IPS-15b (cell line): ENCODE measurements at regions not wholly inside any gene's neighbourhood (a gene's known extent, or its start where the extent isn't known, plus 50 kb on each side); places are given as distances from the start of the nearest gene placed in this dataset.

Experiments used
- H3K27me3 ChIP-seq: one replicate; pipeline ENCODE4 v1.6.1; 2013; ENCODE audit warnings: low read length; ENCODE audit not compliant: control insufficient read depth, insufficient read depth
- H3K36me3 ChIP-seq: one replicate; pipeline ENCODE4 v1.6.1; 2013; ENCODE audit warnings: low read length; ENCODE audit not compliant: control insufficient read depth, insufficient read depth
- H3K4me1 ChIP-seq: one replicate; pipeline ENCODE4 v1.6.1; 2013; ENCODE audit warnings: mild to moderate bottlenecking, low read length; ENCODE audit not compliant: control insufficient read depth, insufficient read depth
- H3K4me3 ChIP-seq: one replicate; pipeline ENCODE4 v1.5.1; 2013; ENCODE audit warnings: low read depth, low read length
- H3K9ac ChIP-seq: one replicate; pipeline ENCODE4 v1.6.1; 2013; ENCODE audit warnings: low read depth, mild to moderate bottlenecking, low read length
- H3K9me3 ChIP-seq: one replicate; pipeline ENCODE4 v1.6.1; 2013; ENCODE audit warnings: mild to moderate bottlenecking, low read length; ENCODE audit not compliant: control insufficient read depth, insufficient read depth

DNA sequence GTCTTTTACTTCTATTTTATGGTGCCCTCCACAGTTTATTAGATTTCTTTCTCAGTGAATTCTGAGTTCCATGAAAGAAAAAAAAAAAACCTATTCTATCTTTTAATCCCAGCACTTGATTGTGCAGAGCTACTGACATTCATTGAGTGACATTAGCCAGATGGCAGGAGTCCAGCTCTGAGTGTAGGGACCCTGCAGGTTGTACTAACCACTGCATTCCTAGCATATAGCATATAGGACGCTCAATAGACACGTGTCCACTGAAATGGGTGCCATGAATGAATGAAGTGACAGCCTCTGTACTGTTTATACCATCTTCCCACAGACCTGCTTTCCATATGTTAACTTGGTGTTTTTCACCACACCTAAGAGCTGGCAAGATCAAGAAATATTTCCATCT lies 206.3 kb downstream of the RAP2A start:
- H3K4me3 ChIP-seq: no peak overlapping the region
- no peak overlapping the region for H3K9ac ChIP-seq
- no peaks in the 10 kb centered on the region for H3K9me3 ChIP-seq
- no peaks in the 10 kb centered on the region for H3K36me3 ChIP-seq
- H3K27me3 ChIP-seq: no peaks in the 10 kb centered on the region
- H3K4me1 ChIP-seq: no peaks in the 10 kb centered on the region

DNA sequence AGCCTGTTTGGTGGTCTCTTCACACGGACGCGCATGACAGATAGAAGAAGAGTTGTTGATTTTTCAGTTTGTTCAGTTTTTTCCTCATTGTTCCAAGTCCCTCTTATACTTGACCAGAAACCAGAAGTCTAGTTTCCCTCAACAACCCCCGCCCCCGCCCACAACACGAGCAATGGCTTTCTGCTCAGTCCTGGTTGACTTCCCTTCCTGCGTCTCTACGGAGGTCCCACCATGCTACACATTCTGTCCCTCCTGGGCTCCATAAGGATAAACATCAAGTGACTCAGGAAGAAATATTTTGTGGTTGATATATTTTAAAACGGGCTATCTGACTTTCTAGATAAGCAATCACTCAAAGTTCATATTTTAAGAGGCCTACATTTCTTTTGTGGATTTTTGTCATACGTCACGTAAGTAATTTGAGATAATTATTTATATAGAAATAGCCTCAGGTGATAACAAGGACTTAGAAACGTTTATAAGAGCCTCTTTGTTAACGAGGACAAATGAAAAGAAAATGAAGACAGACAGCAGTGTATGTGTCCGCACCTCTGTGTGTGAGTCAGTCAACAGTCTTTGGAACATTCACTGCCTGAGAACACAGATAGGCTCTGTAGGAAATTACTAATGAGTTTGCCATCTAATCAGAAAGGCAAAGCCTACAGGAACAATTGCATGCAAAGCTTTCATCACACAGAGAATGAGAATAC lies 214.4 kb downstream of the RAP2A start:
- Histone ChIP-seq H3K27me3 (no peaks in the 10 kb centered on the region), H3K36me3 (no peaks in the 10 kb centered on the region), H3K4me3 (no peak overlapping the region), H3K9me3 (no peaks in the 10 kb centered on the region), H3K9ac (no peak overlapping the region), H3K4me1 (peaks cover 11% of the 10 kb centered on the region)

DNA sequence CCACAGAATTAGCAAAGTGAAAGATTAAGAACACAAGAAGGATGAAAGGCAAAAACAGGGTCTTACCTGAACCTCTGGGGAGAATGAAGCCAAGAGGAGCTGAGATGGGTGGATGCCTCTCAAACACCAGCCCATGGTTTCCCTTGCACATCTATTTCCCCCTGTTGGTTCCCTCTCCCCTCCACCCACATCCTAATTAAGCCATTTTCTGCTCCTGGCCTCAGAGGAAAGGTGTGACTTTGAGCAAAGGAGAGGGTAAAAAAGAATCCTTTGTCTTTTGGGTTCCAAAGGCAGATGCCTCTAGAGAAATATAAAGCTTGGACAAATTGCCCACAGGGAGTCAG lies 214.9 kb downstream of the RAP2A start:
- H3K36me3 ChIP-seq: no peaks in the 10 kb centered on the region
- H3K4me3 ChIP-seq: no peak overlapping the region
- H3K9ac ChIP-seq: no peak overlapping the region
- H3K4me1 ChIP-seq: peaks cover 11% of the 10 kb centered on the region
- no peaks in the 10 kb centered on the region for H3K9me3 ChIP-seq
- H3K27me3 ChIP-seq: no peaks in the 10 kb centered on the region

DNA sequence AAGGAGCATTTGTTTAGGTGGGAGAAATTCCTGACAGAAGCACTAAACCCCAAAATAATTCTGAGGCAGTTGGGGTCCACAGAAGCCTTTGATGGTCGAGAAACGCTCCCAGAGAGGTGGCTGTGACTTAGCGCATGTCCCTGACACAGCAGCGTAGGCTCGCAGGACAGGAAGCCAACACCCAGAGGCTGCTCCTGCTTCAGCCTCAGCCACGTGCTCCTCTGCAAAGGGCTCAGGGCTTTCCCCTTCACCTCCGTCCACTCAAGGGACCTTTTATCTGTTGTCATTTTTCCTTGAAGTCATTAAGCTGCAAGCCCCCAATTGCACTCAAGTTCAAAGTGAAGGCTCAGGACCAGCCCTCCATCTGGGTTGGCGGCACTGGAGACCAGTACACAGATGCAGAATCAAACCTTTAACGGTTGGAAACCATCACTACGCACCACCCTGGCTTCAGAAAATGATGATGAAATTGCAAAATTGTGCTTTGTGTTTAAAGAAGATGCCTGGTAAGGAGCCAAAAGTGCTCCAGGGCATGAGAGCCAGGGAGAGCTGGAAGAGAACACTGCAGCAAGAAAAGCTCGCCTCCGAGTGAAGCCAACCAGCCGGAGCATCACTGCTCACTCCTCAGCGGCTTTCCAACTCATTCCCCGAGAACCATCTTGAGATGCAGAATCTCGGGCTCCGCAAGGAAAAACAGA lies 219.6 kb downstream of the RAP2A start:
- peaks cover 11% of the 10 kb centered on the region for H3K4me1 ChIP-seq
- H3K27me3 ChIP-seq: no peaks in the 10 kb centered on the region
- no peaks in the 10 kb centered on the region for H3K9me3 ChIP-seq
- no peak overlapping the region for H3K4me3 ChIP-seq
- no peak overlapping the region for H3K9ac ChIP-seq
- H3K36me3 ChIP-seq: no peaks in the 10 kb centered on the region

DNA sequence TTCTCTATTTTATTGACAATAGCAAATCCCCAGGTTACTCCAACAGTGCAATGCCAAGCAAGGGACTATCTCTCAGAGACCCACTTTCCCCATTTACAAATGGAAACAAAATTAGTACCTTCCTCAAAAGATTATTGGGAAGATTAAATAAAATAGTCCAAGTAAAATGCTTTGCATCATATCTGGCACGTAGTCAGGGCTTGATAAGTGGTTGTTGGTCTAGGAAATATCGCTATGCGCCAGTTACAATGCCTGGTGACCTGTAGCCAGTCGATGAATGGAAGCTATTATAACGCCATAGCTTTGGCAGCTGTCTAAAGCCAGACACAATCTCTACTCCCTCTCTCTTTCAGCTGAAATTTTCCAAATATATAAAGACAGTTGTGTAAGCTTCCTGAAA lies 220.3 kb downstream of the RAP2A start:
- no peak overlapping the region for H3K4me3 ChIP-seq
- H3K27me3 ChIP-seq: no peaks in the 10 kb centered on the region
- peaks cover 11% of the 10 kb centered on the region for H3K4me1 ChIP-seq

DNA sequence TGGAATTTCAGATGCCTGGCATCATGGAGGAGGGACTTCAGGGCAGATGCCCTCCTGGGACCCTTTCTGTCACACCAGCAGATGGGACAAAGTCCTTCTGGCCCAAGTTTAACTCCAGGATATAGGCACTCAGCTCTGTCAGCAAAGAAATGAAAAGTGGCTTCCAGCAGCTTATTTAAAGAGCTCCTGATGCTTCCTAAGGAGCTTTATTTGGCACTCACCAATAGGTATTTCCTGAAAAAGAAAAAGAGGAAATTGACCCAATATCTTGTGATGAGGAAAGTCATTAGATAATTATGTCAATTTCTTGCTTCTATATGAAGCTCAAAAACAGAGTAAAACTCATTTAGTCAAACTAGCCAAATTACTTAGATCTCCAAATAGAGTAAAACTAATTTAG lies 224.6 kb downstream of the RAP2A start:
- Histone ChIP-seq H3K4me3 (no peak overlapping the region), H3K9ac (no peak overlapping the region), H3K27me3 (no peaks in the 10 kb centered on the region), H3K9me3 (no peaks in the 10 kb centered on the region), H3K4me1 (no peaks in the 10 kb centered on the region), H3K36me3 (no peaks in the 10 kb centered on the region)

More for the DNA sequence above, 220.3 kb downstream of the RAP2A start:
- Histone ChIP-seq H3K36me3 (no peaks in the 10 kb centered on the region), H3K9me3 (no peaks in the 10 kb centered on the region), H3K9ac (no peak overlapping the region)

DNA sequence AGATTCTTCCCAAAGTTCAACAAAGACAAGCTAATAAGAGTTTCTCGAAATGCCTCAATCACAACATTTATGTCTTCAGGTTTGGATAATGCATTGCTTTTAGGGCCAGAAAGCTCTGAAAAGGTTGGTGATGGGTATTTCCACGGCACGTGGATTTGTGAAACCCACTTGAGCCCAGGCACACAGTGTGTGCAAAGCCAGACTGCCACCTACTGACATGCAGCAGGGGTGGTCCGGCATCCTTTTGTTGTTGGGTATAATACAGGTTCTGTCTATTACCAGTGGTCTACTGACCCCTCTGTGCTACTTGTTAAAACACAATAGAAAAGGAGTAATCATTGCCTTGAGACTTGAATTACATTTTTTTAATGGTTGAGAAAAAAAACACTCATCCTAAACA lies 225.6 kb downstream of the RAP2A start:
- no peak overlapping the region for H3K9ac ChIP-seq
- H3K27me3 ChIP-seq: no peaks in the 10 kb centered on the region
- no peaks in the 10 kb centered on the region for H3K9me3 ChIP-seq
- no peaks in the 10 kb centered on the region for H3K36me3 ChIP-seq
- H3K4me1 ChIP-seq: no peaks in the 10 kb centered on the region
- no peak overlapping the region for H3K4me3 ChIP-seq

DNA sequence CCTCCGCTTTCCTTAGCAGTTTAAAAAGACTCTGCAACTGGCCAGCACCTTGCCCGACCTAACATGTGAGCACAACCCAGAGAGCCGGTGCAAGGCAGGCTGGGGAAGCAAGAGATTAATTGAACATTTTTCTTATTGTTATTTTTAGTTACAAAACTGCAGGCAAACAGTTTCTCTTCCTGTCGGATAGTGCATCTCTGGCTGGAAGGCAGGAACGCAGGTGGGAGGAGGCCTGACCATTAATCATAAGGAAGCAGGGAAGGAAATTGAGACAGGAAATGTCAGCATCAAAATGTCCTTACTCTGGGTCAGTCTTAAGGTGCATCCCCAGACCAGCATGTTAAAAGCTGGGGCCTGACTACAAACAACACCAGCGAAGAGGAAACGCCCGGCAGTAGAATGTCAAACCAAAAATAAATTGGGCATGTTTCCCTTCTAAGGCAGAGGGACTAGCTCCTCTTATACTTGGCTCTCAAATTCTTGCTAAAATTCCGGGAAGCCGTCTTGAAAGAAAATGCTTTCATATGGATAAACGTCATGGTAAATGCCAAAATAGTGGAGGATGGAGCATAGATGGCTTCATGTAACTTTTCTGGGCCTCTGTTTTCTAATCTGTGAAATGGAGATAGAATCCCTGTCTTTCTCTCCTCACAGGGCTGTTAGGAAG lies 226.8 kb downstream of the RAP2A start:
- no peak overlapping the region for H3K9ac ChIP-seq

DNA sequence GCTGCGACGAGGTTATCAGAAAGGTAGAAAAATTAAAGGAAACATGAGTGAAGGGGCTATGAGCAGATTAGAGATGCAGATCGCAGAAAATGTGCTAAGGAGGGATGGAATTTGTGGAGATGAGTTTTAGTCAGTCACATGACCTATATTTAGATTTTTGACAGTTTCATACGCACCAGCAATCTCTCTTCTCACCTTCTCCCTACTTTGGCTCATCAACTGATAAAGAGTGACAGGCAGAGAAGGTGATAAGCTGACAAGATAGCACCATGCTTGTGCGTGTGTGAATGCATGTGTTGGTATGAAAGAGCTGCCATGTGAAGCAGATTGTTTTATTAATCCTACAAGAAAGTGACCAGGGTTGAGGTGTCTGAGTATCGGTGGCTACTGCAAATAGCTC lies 252.6 kb downstream of the RAP2A start:
- Histone ChIP-seq H3K4me3 (no peak overlapping the region), H3K27me3 (no peaks in the 10 kb centered on the region), H3K9ac (no peak overlapping the region), H3K36me3 (no peaks in the 10 kb centered on the region), H3K4me1 (no peaks in the 10 kb centered on the region), H3K9me3 (no peaks in the 10 kb centered on the region)

More for the DNA sequence above, 226.8 kb downstream of the RAP2A start:
- no peaks in the 10 kb centered on the region for H3K9me3 ChIP-seq
- H3K27me3 ChIP-seq: no peaks in the 10 kb centered on the region
- no peak overlapping the region for H3K4me3 ChIP-seq
- no peaks in the 10 kb centered on the region for H3K36me3 ChIP-seq
- H3K4me1 ChIP-seq: no peaks in the 10 kb centered on the region

DNA sequence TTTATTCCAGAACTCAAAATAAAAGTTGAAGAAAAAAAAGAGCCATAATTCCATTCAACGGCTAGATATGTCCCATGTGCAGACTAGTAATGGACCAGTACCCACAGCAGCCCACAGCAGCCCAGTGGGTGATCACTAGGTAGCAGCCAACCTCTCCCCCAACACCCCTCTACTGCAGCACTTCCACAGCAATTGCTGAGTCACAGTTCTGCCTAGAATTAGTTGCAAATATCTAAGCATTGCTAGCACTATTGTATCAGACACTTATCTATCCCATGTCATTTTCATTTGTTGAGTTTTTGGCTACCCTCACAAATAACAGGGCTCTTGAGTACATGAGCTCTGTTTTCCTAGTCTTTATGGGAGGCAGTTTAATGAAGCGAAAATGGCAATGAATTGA lies 258.7 kb downstream of the RAP2A start:
- H3K27me3 ChIP-seq: no peaks in the 10 kb centered on the region
- no peak overlapping the region for H3K9ac ChIP-seq
- no peak overlapping the region for H3K4me3 ChIP-seq
- no peaks in the 10 kb centered on the region for H3K4me1 ChIP-seq
- H3K9me3 ChIP-seq: no peaks in the 10 kb centered on the region
- no peaks in the 10 kb centered on the region for H3K36me3 ChIP-seq

DNA sequence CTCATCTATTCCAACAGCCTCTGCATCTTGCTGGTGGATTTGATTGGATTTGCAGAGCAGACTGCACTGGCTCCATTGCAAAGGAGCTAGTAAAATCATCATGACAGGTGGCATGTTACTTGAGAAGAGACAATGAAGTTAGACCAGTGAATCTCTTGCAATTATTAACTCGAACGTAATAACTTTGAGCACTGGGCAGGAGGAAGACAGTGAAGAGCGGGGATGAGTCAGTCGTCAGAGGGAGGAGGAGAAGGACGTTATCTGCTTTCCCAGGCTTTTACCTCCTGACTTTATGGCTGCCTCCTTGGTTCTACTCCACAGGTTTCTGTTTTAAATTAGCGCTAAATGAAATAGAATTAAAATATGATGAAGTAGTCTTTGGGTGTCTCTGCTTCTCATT lies 257.8 kb upstream of the IPO5 start:
- H3K9ac ChIP-seq: no peak overlapping the region
- H3K4me3 ChIP-seq: no peak overlapping the region
- H3K9me3 ChIP-seq: no peaks in the 10 kb centered on the region
- no peaks in the 10 kb centered on the region for H3K4me1 ChIP-seq
- H3K27me3 ChIP-seq: no peaks in the 10 kb centered on the region
- no peaks in the 10 kb centered on the region for H3K36me3 ChIP-seq

DNA sequence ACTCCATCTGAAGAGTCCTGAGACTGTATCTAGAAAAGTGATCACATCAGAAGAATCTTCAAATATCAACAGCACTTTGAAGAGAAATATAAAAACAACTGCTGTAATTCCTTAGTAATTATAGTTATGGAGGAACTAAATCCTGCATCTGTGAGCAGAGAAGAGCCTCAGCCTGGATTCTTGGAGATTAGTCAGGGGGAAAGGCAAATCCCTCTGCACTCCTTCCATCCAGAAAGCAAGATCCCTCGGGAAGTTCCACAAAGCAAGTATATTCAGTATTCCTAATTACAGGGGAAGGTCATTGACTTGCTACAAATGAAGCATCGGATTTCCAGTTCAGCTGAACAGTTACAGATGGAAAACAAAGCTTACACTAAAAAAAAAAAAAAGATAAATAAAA lies 256.6 kb upstream of the IPO5 start:
- Histone ChIP-seq H3K4me3 (no peak overlapping the region), H3K36me3 (no peaks in the 10 kb centered on the region), H3K9ac (no peak overlapping the region), H3K9me3 (no peaks in the 10 kb centered on the region), H3K27me3 (no peaks in the 10 kb centered on the region), H3K4me1 (no peaks in the 10 kb centered on the region)
